ENCODE measurements at regions not wholly inside any gene's neighbourhood (a gene's known extent, or its start where the extent isn't known, plus 50 kb on each side); places are given as distances from the start of the nearest gene placed in this dataset.

GRCh38 chr3:55183201-55183600 lies 255.3 kb upstream of the LRTM1 start:
- TF ChIP-seq CTCF (IDR thresholded peaks at IDR 0.05; ENCODE audit: low read length), result no peak
- no peak for TF ChIP-seq EZH2 (optimal IDR thresholded peaks at IDR 0.05; ENCODE audit: low read depth, low read length)
